Stomach (tissue), 4 donors: ENCODE measurements at regions not wholly inside any gene's neighbourhood (a gene's known extent, or its start where the extent isn't known, plus 50 kb on each side); places are given as distances from the start of the nearest gene placed in this dataset.

Experiments used
- EP300 ChIP-seq: sonication (generic); formaldehyde crosslinking; IDR thresholded peaks from one replicate; pipeline ENCODE4 v1.6.1; 2017; ENCODE audit warnings: antibody characterized with exemption
- POLR2A ChIP-seq, 4 donors: fragments of 450-650 bp; IDR thresholded peaks; one replicate each; pipeline ENCODE4 v1.6.1; 2016; ENCODE audit warnings: antibody characterized with exemption in 4 of 4, control low read depth in 2 of 4, mild to moderate bottlenecking in 1 of 4, moderate library complexity in 1 of 4
- POLR2AphosphoS5 ChIP-seq, 3 donors: sonication (generic); formaldehyde crosslinking; IDR thresholded peaks; one replicate each; pipeline ENCODE4 v1.6.1; 2016; ENCODE audit warnings: antibody characterized with exemption in 3 of 3
- TF ChIP-seq, protein P1 (sequence below), 7 experiments: fragments of 450-650 bp in 4 of 7; fragments of 200-600 bp in 3 of 7; sonication (generic) in 3 of 7; IDR thresholded peaks; one replicate each; pipeline ENCODE4 v1.5.1; 2016 to 2019; ENCODE audit warnings: antibody characterized with exemption in 7 of 7, control low read depth in 2 of 7, mild to moderate bottlenecking in 1 of 7

- TF ChIP-seq, protein P1, sequence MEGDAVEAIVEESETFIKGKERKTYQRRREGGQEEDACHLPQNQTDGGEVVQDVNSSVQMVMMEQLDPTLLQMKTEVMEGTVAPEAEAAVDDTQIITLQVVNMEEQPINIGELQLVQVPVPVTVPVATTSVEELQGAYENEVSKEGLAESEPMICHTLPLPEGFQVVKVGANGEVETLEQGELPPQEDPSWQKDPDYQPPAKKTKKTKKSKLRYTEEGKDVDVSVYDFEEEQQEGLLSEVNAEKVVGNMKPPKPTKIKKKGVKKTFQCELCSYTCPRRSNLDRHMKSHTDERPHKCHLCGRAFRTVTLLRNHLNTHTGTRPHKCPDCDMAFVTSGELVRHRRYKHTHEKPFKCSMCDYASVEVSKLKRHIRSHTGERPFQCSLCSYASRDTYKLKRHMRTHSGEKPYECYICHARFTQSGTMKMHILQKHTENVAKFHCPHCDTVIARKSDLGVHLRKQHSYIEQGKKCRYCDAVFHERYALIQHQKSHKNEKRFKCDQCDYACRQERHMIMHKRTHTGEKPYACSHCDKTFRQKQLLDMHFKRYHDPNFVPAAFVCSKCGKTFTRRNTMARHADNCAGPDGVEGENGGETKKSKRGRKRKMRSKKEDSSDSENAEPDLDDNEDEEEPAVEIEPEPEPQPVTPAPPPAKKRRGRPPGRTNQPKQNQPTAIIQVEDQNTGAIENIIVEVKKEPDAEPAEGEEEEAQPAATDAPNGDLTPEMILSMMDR (IDR thresholded peaks at IDR 0.05): no peak
- TF ChIP-seq POLR2A (IDR thresholded peaks at IDR 0.05) (no peak), POLR2AphosphoS5 (IDR thresholded peaks at IDR 0.05) (no peak), EP300 (no peak)
These were observed 377.7 kb upstream of the KLF6 start for GRCh38 chr10:4162571-4163286.
